ENCODE measurements at regions not wholly inside any gene's neighbourhood (a gene's known extent, or its start where the extent isn't known, plus 50 kb on each side); places are given as distances from the start of the nearest gene placed in this dataset.
"Not testable (repeated sequence)": the region's sequence is repeated elsewhere in the genome, so short reads cannot be mapped to it uniquely, and the experiment has no call there.

DNA sequence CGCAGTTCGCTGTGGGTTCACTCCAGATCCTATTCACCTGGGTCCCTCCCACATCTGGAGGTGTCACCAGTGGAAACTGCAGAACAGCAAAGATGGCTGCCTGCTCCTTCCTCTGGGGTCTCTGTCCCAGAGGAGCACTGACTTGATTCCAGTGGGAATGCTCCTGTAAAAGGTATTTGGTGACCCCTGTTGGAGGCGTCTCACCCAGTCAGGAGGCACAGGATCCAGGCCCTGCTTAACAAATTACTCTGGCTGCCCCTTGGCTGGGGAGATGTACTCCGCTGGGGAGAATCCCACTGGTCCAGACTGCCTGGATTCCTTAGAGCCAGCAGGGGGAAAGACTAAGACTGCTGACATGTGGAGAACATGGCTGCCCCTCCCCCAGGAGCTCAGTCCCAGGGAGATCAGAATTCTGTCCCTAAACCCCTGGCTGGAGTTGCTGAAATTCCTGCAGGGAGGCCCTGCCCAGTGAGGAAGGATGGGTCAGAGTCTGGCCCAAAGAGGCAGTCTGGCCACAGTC lies 483.0 kb downstream of the CBLN4 start:
- DNase-seq (ENCODE audit: low spot score): no peak
- Histone ChIP-seq H3K4me1 (ENCODE audit: control insufficient read depth in 1 of 2, low read depth in 2 of 2) (no peaks in the 10 kb centered on the region), H3K4me3 (no peak overlapping the region), H3K9me3 (no peaks in the 10 kb centered on the region), H3K27me3 (replicated peaks; ENCODE audit: insufficient read depth) (no peaks in the 10 kb centered on the region), H3K36me3 (no peaks in the 10 kb centered on the region), H3K27ac (no peak overlapping the region)
- TF ChIP-seq, protein P1, sequence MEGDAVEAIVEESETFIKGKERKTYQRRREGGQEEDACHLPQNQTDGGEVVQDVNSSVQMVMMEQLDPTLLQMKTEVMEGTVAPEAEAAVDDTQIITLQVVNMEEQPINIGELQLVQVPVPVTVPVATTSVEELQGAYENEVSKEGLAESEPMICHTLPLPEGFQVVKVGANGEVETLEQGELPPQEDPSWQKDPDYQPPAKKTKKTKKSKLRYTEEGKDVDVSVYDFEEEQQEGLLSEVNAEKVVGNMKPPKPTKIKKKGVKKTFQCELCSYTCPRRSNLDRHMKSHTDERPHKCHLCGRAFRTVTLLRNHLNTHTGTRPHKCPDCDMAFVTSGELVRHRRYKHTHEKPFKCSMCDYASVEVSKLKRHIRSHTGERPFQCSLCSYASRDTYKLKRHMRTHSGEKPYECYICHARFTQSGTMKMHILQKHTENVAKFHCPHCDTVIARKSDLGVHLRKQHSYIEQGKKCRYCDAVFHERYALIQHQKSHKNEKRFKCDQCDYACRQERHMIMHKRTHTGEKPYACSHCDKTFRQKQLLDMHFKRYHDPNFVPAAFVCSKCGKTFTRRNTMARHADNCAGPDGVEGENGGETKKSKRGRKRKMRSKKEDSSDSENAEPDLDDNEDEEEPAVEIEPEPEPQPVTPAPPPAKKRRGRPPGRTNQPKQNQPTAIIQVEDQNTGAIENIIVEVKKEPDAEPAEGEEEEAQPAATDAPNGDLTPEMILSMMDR (IDR thresholded peaks at IDR 0.05): no peak
- no peak for ATAC-seq (ENCODE audit: insufficient number of reproducible peaks, low FRiP score, low read depth)

DNA sequence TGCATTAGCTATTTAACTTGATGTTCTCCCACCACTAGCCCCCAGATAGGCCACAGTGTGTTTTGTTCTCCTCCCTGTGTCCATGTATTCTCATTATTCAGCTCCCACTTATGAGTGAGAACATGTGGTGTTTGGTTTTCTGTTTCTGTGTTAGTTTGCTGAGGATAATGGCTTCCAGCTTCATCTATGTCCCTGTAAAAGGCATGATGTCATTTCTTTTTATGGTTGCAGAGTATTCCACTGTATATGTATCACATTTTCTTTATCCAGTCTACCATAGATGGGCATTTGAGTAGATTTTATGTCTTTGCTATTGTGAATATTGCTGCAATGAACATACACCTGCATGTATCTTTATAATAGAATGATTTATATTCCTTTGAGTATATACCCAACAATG lies 487.7 kb downstream of the CBLN4 start:
- H3K4me1 ChIP-seq (ENCODE audit: control insufficient read depth in 1 of 2, low read depth in 2 of 2); H3K4me3 ChIP-seq; H3K27me3 ChIP-seq (replicated peaks; ENCODE audit: insufficient read depth); H3K9me3 ChIP-seq; H3K27ac ChIP-seq; ATAC-seq (ENCODE audit: insufficient number of reproducible peaks, low FRiP score, low read depth); DNase-seq (ENCODE audit: low spot score); H3K36me3 ChIP-seq: not testable (repeated sequence)

DNA sequence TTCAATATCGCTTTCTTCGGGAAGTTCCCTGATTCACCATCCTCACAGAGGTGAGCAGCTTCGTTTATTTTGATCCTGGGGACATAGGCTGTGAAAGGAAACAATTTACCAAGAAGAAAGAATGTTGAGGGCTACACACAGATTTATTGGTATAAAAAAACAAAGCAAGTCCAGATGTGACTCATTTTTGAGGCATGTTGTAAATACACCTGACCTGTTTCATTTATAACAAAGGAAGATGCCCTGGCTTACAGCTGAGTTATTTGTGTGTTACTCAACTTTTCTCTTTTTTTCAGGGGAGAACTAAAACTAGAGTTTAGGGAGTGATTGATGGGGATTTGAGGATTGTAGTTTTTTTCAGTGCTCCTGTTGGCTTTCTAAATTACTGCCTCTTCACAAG lies 489.5 kb downstream of the CBLN4 start:
- no peaks in the 10 kb centered on the region for H3K27me3 ChIP-seq (replicated peaks; ENCODE audit: insufficient read depth)
- no peak overlapping the region for H3K27ac ChIP-seq
- H3K9me3 ChIP-seq: no peaks in the 10 kb centered on the region
- H3K36me3 ChIP-seq: no peaks in the 10 kb centered on the region
- no peak for ATAC-seq (ENCODE audit: insufficient number of reproducible peaks, low FRiP score, low read depth)
- no peak for DNase-seq (ENCODE audit: low spot score)
- no peak overlapping the region for H3K4me3 ChIP-seq
- no peaks in the 10 kb centered on the region for H3K4me1 ChIP-seq (ENCODE audit: control insufficient read depth in 1 of 2, low read depth in 2 of 2)
- TF ChIP-seq, protein P1 (IDR thresholded peaks at IDR 0.05): no peak

DNA sequence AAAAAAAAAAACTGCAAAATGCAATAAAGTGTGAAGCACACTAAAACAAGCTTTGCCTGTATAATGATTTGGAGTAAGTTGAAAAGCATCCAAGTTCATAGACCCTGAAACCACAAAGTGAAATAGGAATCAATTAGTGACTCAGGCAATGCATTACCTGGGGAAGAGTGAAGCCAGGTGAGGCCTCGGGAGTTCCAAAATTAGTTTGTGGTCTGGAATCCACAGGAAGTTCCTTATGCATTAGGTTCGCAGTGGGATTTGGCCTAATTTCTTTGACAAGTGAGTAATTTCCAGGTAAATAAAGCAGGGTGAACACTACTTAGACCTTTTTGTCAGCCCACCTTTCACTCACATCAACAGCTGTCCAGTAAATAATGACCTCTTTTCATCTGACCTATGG lies 490.8 kb downstream of the CBLN4 start:
- Histone ChIP-seq H3K4me1 (ENCODE audit: control insufficient read depth in 1 of 2, low read depth in 2 of 2) (no peaks in the 10 kb centered on the region), H3K27me3 (replicated peaks; ENCODE audit: insufficient read depth) (no peaks in the 10 kb centered on the region), H3K9me3 (no peaks in the 10 kb centered on the region), H3K36me3 (no peaks in the 10 kb centered on the region), H3K27ac (no peak overlapping the region), H3K4me3 (no peak overlapping the region)
- TF ChIP-seq, protein P1 (IDR thresholded peaks at IDR 0.05): no peak
- ATAC-seq (ENCODE audit: insufficient number of reproducible peaks, low FRiP score, low read depth): no peak
- DNase-seq (ENCODE audit: low spot score): no peak

DNA sequence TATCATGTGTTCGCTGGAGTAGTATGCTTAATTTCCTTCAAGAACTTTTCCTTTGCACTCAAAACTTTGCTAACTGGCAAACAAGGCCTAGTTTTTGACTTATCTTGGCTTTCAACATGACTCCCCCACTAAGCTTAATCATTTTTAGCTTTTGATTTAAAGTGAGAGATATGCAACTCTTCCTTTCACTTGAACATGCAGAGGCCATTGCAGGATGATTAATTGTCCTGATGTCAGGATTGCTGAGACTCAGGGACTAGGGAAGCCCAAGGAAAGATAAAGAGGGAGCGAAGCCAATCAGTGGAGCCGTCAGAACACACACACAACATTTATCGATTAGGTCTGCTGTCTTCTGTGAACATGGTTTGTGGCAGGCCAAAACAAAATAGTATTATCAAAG lies 491.4 kb downstream of the CBLN4 start:
- no peak overlapping the region for H3K27ac ChIP-seq
- no peaks in the 10 kb centered on the region for H3K36me3 ChIP-seq
- DNase-seq (ENCODE audit: low spot score): no peak
- TF ChIP-seq, protein P1 (IDR thresholded peaks at IDR 0.05): no peak
- no peaks in the 10 kb centered on the region for H3K27me3 ChIP-seq (replicated peaks; ENCODE audit: insufficient read depth)
- H3K4me1 ChIP-seq (ENCODE audit: control insufficient read depth in 1 of 2, low read depth in 2 of 2): no peaks in the 10 kb centered on the region
- no peaks in the 10 kb centered on the region for H3K9me3 ChIP-seq
- ATAC-seq (ENCODE audit: insufficient number of reproducible peaks, low FRiP score, low read depth): no peak
- no peak overlapping the region for H3K4me3 ChIP-seq

DNA sequence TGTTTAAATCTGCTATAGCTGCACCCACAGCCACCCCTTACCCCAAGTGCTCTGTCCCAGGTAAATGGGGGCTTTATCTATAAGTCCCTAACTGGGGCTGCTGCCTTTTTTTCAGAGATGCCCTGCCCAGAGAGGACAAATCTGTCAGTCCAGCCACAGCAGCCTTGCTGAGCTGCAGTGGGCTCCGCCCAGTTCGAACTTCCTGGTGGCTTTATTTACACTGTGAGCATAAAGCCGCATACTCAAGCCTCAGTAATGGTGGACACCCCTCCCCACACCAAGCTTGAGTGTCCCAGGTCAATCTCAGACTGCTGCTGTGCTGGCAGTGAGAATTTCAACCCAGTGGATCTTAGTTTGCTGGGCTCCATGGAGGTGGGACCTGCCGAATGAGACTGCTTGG lies 505.2 kb downstream of the CBLN4 start:
- Histone ChIP-seq H3K36me3 (no peaks in the 10 kb centered on the region), H3K27ac (no peak overlapping the region), H3K4me1 (ENCODE audit: control insufficient read depth in 1 of 2, low read depth in 2 of 2) (no peaks in the 10 kb centered on the region), H3K9me3 (no peaks in the 10 kb centered on the region), H3K27me3 (replicated peaks; ENCODE audit: insufficient read depth) (no peaks in the 10 kb centered on the region), H3K4me3 (no peak overlapping the region)
- ATAC-seq (ENCODE audit: insufficient number of reproducible peaks, low FRiP score, low read depth): no peak
- no peak for DNase-seq (ENCODE audit: low spot score)
- TF ChIP-seq, protein P1 (IDR thresholded peaks at IDR 0.05): no peak
